ENCODE measurements at regions not wholly inside any gene's neighbourhood (a gene's known extent, or its start where the extent isn't known, plus 50 kb on each side); places are given as distances from the start of the nearest gene placed in this dataset.

- H3K4me3 ChIP-seq (replicated peaks in 1 of 2; ENCODE audit: low read depth in 2 of 2, low read length in 2 of 2): no peak overlapping the region
- TF ChIP-seq, protein P1, sequence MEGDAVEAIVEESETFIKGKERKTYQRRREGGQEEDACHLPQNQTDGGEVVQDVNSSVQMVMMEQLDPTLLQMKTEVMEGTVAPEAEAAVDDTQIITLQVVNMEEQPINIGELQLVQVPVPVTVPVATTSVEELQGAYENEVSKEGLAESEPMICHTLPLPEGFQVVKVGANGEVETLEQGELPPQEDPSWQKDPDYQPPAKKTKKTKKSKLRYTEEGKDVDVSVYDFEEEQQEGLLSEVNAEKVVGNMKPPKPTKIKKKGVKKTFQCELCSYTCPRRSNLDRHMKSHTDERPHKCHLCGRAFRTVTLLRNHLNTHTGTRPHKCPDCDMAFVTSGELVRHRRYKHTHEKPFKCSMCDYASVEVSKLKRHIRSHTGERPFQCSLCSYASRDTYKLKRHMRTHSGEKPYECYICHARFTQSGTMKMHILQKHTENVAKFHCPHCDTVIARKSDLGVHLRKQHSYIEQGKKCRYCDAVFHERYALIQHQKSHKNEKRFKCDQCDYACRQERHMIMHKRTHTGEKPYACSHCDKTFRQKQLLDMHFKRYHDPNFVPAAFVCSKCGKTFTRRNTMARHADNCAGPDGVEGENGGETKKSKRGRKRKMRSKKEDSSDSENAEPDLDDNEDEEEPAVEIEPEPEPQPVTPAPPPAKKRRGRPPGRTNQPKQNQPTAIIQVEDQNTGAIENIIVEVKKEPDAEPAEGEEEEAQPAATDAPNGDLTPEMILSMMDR (IDR thresholded peaks at IDR 0.05; ENCODE audit: low read depth, low read length): no peak
- peak in 1 of 2 donors; percentile 36 for DNase-seq (ENCODE audit: low read depth in 2 of 2)
Observed at GRCh38 chr13:71255633-71256032, 611.4 kb downstream of the DACH1 start.

- no peak for DNase-seq (ENCODE audit: low read depth in 2 of 2)
- TF ChIP-seq, protein P1 (IDR thresholded peaks at IDR 0.05; ENCODE audit: low read depth, low read length): no peak
- no peak overlapping the region for H3K4me3 ChIP-seq (replicated peaks in 1 of 2; ENCODE audit: low read depth in 2 of 2, low read length in 2 of 2)
Observed at GRCh38 chr13:71254384-71254783, 612.6 kb downstream of the DACH1 start.

DNA sequence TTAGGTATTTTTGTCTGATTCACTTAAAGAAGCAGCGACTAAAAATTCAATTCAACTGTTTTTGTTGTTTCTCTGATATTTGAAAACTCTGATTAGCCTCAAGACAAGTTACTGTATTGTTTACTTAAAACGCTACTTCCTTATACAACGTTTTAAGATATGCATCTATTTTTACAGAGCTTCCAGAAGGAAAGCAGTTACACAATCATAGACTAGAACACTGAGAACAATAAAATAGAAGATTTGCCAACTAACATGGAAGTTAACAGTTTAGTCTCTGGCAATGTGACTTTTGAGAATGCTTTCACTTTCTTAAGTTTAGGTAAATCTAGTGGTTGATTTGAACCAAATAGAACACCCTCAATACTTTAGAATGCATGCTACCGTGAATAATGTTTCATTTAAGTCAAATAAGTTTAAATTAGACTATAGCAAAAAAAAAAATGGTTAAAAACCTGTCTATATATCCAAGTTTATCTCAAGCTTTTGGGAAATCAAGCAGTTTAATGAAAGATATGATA is 614.8 kb downstream of the DACH1 start:
- TF ChIP-seq, protein P1 (IDR thresholded peaks at IDR 0.05; ENCODE audit: low read depth, low read length): no peak
- peak; percentile 27 to 57 for DNase-seq (ENCODE audit: low read depth in 2 of 2)
- no peak overlapping the region for H3K4me3 ChIP-seq (replicated peaks in 1 of 2; ENCODE audit: low read depth in 2 of 2, low read length in 2 of 2)

DNA sequence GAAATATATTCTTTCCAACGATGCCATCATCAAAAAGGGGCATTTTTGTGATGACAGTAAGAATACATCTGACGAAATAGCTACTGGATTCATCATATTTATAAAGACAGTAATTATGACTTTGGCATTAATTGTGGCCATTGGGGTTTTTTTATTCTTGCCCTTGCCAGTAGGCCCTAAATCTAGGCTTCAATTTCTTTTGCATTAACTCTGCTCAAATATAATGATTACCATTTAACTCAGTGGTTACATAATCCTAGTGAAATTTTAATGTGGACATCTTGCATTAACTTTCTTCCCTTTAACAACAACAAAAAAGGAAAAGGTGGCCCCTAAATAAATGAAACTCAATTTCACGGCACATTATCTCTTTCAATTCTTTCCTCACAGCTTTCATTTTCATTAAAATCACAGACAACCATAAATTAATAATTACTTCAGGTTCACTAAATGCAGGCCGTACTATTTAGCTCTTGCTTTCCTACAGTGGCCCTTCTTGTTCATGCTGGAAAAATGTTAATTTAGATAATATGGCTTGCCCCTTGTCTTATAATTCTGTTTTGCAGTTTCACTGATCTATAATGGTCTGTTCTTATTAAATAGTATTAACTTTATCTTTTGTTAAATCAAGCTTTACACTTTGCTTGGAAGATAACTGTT is 615.6 kb downstream of the DACH1 start:
- TF ChIP-seq, protein P1 (IDR thresholded peaks at IDR 0.05; ENCODE audit: low read depth, low read length): no peak
- no peak overlapping the region for H3K4me3 ChIP-seq (replicated peaks in 1 of 2; ENCODE audit: low read depth in 2 of 2, low read length in 2 of 2)
- DNase-seq (ENCODE audit: low read depth in 2 of 2): no peak

- no peak overlapping the region for H3K4me3 ChIP-seq (replicated peaks in 1 of 2; ENCODE audit: low read depth in 2 of 2, low read length in 2 of 2)
- TF ChIP-seq, protein P1 (IDR thresholded peaks at IDR 0.05; ENCODE audit: low read depth, low read length): no peak
- DNase-seq (ENCODE audit: low read depth in 2 of 2): peak in 1 of 2 donors; percentile 44
Observed at GRCh38 chr13:71249011-71249410, 618.0 kb downstream of the DACH1 start.

DNA sequence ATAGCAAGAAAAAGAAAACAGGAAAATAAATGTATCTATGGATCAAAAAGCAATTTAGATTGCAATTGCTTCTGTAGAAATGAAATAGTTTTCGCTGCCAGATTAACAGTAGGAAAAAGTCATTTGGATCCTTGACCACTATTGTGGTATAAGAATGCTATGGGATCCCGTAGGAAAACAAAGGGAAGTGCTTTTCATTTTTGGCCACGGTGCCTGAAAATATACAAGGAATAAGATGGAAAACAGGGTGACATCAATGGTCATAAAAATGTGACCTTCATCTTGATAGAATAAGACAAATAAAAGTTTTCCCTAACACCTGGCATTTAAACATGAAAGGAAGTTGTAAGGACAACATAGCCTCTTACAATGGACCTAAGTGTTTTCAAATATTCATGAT is 622.8 kb downstream of the DACH1 start:
- no peak for DNase-seq (ENCODE audit: low read depth in 2 of 2)
- TF ChIP-seq, protein P1 (IDR thresholded peaks at IDR 0.05; ENCODE audit: low read depth, low read length): no peak
- no peak overlapping the region for H3K4me3 ChIP-seq (replicated peaks in 1 of 2; ENCODE audit: low read depth in 2 of 2, low read length in 2 of 2)
